HS-27A (cell line): ENCODE measurements at regions not wholly inside any gene's neighbourhood (a gene's known extent, or its start where the extent isn't known, plus 50 kb on each side); places are given as distances from the start of the nearest gene placed in this dataset.
A peak's percentile ranks its signal among the peaks of the same experiment; 100 is the strongest.

Experiments
- DNase-seq: peaks from one replicate; pipeline ENCODE4 v3.0.0-alpha.2; 2012; ENCODE audit warnings: low read depth, missing footprints

DNA sequence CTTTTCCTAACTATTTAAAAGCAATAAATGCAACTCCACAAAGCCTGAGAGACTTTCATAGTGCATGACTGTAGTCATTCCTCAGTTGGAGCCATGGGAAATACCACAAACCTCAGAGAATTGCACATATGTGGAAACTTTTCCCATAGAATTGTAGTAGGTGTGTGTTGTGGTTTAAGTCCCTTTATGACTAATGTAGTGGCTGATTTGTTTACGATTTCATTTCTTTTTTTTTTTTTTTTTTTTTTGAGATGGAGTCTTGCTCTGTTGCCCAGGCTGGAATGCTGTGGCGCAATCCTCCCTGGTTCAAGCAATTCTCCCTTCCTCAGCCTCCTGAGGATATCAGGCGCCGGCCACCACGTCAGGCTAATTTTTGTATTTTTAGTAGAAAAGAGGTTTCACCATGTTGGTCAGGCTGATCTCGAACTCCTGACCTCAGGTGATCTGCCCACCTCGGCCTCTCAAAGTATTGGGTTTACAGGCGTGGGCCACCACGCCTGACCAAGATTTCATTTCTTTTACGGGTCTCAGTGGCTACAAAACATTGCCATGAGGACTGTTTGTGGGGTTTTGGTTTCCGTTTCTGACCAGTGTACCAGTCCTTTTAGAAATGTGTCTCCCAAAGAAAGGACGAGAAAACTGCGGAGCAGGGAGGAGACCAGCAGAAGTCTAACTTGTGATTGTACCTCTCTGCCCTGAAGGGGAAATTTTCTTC lies 212.1 kb upstream of the MARCKS start:
- DNase-seq: peak; percentile 87

DNA sequence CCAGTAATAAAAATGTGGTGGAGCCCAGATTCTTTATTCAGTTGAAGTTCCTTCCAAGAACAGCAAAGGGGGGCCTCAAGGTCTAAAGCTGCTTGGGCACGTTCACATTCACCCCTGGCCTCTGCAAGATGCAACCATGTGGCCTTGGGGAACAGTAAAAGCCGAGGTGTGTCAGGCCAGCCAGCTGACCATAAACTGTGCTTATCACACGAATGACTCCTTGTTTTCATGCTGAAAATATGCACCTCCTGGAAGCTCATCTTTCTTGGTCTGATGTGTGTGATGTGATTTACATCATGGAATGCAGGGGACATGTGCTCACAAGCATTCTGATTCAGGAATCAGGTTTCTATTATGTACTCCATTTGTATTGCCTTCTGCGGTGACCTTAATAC lies 211.6 kb upstream of the MARCKS start:
- peak; percentile 96 for DNase-seq

DNA sequence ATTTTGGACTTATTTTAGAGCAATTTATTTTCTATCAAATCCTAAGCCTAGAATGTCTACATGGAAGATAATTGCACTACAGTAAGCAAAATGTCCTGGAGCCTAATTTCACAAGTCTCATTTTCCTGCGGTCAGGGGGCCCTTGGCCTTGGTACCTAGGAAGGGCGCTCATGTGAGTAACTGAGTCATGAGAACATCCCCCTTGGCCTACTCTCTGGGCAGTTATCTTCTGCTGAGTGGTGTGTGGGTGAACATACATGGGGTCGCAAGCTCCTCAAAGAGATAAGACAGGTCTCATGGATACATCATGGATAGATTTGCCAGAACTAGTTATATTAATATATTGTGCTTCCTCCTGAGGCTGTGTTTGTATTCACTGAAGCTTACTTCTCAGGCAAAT lies 211.2 kb upstream of the MARCKS start:
- no peak for DNase-seq

DNA sequence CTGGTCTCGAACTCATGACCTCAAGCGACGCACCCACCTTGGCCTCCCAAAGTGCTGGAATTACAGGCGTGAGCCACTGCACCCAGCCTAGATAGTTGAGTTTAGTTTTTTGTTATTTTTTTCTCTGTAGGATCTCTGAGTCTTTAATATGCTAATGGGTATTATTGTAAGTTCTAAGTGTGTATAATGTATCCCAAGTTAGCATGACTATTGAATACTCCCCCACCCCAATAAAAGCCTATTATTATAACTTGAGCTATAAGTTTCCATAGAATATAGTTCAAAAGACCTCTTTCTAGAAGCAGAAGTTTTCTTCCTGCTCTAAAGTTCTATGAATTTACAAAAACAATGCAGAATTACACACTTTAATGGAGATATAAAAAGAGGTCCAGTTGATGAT lies 210.4 kb upstream of the MARCKS start:
- no peak for DNase-seq

DNA sequence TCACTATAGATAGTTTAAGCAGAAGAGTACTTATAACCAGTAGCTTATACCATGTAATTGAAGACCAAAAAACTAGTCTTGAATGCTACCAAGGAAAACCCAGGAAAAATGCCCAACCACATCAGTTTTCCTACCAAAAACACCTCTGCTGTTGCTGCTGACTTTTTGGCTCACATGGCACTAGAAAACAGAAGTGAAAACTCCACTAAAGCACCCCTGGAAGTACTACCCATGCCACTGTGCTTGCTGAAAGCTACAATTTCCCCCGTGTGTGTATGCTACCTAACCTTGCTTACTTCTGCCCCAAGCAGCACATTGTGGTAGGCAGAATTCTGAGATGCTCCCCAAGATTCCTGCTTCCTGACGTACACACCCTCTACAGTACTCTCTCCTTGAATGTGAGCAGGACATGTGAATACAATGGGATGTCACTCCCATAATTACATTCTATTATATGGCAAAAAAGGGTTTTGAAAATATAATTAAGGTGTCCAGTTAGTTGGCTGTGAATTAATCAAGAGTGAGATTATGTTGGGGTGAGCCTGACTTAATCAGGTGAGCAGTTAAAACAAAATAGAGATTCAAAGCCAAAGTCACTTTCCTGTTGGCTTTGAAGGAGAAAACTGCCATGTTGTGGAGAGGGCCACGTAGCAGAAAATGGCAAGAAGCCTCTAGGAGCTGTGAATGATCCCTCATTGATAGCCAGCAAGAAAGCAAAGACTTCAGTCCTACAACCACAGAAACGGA lies 209.8 kb upstream of the MARCKS start:
- no peak for DNase-seq

DNA sequence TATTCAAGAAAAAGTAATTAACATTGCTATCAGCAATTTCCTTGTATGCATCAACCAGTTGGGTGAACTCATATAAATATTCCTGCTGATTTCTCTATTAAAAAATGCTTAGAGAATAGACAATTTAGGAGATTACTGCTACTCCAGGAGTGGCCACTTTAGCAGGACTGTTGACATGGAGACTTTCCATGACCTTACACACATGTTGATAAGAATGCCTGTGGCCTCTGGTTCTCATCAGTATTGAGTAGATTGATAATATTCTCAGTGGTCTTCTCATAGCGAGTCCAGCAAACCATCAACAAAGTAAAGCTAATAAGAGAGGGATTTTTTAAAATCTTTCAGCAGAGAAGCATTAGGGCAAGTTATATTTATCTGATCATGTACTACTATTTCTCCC lies 208.4 kb upstream of the MARCKS start:
- DNase-seq: no peak

DNA sequence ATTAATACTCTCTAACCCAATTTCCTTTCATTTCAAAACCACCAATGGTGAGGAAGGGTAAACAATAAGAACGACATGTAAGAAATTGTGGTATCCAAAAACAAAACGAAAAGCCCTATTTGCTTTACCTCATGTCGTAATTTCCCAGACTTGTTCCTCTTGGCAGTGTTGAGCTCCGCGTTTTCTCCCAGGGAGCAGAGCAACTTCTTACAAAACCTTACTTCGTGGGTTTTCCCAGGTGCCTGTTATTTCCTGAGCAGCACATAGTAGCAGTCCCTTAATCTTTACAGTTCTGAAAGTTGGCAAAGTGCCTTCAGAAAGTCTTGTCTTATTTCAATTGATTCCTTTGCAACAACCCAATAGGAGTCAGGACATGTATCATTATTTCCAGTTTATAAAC lies 207.9 kb upstream of the MARCKS start:
- DNase-seq: no peak

DNA sequence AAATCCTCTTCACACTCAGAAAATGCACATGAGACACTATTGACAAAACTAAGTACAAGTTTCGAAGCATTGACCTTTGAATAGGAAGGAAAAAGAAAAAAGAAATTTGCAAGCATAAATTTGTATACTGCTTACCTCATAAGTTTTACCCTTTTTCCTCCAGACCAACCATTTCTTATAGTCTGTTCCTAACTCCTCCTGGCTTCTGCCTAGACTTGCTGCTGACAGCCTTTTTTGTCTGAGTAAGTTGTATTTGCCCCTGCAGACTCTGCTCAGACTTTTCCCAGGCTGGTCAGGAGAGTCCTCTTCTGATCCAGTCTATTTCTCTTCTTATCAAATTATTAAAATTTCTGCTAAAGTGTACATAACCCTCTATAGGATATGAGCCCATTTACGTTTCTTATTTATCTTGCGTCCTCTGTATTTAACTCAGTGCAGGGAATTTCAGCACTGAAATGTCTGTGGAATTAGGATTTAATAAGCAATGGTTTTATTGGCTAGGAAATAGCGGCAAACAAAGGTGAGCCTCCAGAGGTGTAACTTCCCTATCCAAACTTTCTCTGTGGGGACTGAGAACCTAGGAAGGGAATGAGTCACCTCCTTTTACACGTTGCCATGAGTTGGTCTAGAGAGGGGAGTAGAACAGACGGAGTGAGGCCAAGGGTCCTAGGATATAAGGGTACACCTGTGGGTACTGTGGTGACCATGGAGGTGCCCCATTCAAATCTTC lies 207.1 kb upstream of the MARCKS start:
- DNase-seq: no peak

DNA sequence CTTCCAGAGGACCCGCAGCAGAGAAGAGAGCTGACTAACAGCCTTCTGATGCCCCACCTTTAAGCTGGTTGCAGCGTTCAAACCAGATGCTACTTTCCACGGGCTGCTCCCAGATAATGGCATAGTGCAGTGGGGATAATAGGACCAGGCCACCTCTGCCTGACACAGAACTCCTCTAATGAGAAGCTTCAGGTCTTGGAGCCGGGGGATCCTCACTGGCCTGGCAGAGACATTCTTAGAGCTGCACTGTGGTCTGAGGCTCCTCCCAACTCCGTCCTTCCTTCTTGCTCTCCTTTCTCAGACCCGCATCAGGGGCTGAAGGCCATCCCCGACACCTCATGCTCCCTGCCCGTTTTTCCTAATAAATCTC lies 206.6 kb upstream of the MARCKS start:
- DNase-seq: no peak

DNA sequence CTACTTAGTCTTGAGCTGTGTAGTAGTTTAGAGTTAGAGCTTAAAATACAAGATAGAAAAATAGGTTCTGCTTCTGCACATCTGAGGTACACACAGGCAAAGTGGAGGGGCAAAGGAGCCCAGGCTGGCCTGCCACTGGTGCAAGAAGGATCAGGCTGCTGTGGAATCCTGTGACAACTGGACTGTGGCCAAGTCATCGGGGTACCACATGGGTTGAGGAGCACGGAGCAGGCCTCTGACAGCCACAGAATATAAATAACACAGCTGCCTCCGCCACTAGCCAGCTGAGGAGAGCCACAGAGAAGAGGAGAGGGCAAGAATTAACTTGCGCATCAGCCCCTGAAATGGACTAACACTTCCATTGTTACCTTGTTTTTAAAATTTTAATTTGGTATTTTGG lies 206.0 kb upstream of the MARCKS start:
- no peak for DNase-seq

DNA sequence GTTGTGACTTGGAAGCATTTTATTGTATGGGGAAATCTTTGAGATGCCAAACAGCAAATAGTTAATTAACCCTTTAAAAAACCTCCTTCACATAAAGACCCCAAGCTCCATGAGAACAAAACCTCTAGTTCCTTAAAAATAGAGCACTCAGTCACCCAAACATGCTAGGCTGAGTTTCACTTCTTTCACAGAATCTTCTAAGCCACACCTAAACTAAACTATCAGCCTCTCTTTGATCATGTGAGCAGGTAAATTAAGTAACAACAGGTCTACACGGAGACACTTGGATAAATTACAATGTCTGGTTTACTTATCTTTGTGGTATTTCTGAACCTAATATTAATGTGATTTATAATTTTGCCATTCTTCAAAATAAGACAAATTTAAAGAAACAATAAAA lies 205.2 kb upstream of the MARCKS start:
- DNase-seq: no peak

DNA sequence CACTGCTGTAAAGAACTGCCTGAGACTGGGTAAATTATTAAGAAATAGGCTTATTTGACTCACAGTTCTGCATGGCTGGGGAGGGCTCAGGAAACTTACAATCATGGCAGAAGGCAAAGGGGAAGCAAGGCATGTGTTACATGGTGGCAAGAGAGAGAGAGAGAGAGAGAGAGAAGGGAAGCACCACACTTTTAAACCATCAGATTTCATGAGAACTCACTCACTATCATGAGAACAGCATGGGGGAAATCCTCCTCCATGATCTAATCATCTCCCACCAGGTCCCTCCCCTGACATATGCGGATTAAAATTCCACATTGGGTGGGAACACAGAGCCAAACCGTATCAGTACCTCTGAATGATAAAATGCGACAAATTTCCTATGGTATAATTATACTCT lies 203.9 kb upstream of the MARCKS start:
- no peak for DNase-seq

DNA sequence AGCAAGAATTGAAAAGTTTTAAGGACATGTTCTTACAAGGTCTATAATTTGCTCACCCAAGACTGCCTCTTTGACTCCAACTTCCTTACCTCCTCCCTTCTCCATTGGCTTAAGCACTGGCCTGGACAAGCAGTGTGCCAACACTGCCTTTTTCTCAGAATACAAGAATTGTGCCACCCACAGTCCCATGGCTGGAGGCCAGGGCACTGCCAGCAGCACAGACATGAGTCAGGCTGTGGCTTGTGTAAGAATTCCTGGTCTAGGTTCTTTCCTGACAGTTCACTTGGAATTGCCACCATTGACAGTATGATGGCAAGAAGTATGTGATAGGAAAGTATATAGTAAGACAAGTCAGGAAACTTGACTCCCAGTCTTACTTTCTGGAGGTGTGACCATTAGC lies 202.7 kb upstream of the MARCKS start:
- peak; percentile 96 for DNase-seq

DNA sequence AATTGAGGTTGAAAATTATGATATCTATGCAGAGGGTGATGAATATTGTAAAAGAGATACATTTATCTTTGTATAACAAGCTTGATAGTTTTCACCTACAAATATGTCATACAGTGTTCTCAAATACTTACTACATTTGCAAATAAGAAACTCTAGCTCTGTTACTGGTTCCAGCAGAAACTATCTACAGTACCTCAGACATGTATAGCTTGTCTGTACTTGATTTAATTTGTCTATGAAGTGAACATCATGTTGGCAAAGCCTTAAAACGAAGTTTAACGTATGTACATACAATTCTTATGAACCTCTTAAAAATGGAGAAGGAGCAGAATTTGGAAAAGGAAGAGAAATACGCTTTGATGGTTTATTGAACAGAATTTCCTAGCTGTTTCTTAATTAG lies 201.4 kb upstream of the MARCKS start:
- DNase-seq: no peak

DNA sequence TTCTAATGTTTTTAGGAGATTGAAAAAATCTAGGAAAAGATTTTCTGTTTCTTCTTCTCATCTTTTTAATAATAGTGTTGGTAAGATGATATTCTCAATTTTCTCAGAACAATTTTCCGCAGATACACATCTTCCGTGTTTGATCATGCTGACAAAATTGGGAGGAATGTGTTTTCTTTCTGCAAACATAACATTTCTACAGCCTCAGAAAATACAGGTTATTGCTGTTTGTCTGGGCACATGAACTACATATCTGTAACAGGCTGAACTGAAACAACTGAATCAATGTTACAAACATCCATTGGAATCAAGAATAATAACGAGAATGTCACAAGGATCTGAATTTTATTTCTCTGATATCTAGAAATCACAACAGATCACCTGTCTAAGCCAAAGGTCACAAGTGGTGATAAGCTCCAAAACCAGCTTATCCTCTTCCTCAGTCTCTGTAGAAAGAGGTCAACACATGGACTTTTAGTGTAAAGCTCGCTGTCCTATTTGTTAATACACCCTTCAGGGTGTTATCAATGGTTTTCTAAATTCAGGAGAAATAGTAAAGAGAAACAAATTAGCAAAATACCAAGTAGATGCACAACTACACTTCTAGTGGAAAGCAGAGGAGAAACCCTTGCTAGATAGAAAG lies 197.3 kb upstream of the MARCKS start:
- no peak for DNase-seq

DNA sequence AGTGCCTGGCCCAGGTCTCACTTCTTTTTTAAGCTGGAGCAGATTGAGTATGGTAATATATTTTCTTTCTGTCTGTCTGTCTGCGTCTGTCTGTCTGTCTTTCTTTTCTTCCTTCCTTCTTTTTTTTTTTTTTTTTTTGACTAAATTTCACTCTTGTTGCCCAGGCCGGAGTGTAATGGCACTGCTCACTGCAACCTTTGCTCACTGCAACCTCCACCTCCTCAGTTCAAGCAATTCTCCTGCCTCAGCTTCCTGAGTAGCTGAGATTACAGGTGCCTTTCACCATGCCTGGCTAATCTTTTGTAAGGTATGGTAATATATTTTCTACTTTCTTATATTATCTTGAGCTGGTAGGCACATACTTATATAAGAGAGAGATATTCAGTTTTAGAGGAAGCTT lies 196.3 kb upstream of the MARCKS start:
- DNase-seq: no peak

DNA sequence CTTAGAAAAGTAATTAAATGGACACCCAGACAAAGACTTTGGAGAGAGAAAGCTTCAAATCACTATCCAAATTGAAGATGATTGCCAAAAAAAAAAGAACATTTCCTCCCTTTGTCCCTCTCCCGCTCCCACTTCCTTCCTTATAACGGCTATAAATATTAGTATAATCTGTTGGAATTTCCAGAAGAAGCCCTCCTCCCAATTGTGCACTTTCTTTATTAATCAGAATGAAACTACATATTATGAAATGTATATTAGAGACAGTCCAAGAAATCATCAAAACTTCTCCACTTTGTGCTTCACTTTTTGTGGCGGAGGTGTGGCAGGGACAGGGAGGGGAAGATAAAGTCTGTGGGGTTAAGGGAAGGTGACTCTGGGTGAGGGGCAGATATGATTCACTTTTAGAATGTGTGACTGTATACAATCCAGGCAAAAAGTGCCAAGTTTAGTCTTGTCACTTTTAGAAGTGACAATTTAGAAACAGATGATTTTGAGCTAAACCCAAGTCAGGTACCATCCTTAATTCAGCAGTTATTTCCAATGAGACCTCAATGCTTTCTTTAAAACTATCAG lies 195.0 kb upstream of the MARCKS start:
- DNase-seq: no peak

DNA sequence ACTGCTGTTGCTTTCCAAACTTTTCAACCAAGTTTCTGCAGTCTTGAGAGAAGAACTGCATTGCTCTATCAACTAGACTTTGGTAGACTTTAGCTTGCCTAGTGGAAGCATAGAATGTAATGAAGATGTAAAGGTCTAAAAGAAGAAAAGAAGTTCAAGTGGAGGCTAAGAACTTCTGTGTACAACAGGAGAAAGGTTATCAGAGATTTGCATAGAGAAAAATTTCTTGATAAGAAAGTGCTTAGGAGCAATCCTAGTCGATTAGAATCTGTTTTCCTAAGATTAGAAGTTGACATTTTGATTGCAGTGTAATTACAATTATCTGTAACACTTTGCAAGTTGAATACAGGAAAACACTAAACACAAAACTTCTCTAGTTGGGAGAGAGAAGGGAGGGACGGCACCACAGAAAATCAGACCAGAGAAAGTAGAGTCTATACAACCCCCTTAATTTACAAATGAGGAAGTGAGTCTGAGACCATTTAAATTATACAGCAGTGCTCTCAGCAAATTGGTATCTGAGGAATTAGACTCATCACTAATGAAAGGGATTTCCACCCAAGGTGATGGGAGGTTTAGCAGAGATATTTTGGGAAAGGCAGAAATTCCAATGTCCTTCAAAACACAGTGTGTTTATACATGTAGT lies 194.3 kb upstream of the MARCKS start:
- no peak for DNase-seq

DNA sequence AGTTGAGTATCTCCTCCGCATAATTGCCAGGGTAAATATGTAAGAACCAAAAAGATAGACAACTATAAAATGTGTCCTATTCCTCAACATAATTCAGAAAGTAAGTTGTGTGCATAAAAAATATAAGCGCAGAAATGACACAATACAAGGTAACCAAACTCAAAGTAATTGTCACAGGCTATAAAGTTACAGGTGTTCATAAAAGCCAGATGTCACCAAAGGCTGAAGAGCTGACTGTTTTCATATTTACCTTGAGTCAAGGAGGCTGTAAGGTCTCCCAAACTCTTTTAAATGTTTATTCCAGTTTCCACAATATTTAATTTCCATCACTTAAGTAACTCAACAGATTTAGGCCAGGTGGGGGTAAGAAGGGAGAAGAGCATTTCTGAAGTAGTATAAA lies 192.2 kb upstream of the MARCKS start:
- DNase-seq: no peak

DNA sequence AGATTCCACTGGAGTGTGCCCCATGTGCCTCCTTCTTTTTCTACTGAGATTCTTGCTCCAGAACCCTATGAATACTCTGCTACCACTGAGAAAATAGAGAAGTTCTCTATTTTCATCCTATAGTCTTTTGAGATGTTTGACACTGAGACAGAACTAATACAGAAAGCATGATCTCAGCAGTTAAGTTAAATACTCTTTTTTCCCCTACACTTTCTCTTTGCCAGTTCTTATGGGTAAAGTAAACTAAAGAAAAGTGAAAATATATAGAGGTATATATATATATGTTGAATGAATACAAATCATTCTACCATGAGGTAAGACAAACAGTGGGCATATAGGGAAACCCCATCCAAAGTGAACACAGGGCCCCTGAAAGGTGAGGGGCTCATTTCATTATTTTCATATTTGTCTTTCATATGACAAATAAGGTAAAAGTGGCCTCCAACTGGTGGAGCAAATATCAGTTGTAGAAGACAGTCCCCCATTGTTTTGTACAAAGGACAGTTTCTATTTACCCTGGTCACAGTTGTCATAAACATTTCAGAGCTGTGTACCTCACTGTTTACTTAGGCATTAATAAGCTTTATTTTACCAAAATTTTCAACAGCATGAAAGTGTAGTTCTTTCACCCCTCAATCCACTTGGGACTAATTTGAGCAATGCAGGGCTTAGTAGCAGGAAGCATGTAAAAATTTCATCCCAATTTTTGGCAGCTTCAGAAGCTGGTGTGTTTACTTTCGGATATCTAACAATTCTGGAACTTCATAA lies 188.3 kb upstream of the MARCKS start:
- no peak for DNase-seq

DNA sequence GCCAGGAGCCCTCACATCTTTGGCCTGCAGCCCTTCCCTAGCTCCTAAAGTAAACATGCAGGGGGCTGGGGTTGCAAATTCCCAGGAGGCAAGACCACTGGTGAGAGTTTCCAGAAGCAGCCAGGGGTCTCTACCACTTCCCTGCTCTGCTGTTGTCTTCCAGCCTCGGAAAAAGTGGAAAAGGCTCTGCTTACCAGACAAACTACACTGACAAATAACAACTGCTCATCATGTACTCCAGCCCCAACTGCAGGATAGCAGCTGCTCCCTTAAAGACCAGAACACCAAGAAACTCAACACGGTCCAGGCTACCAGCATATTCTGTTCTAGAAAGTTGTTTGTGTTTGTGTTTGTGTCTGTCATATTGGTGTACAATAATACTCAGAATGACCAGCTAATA lies 187.5 kb upstream of the MARCKS start:
- no peak for DNase-seq
